HUES64 (cell line): ENCODE measurements at regions not wholly inside any gene's neighbourhood (a gene's known extent, or its start where the extent isn't known, plus 50 kb on each side); places are given as distances from the start of the nearest gene placed in this dataset.
"Not testable (repeated sequence)": the region's sequence is repeated elsewhere in the genome, so short reads cannot be mapped to it uniquely, and the experiment has no call there.

Experiments
- H3K27ac ChIP-seq: 2 replicates; pipeline ENCODE4 v1.7.0; 2013; ENCODE audit warnings: low read depth, low read length, inconsistent platforms
- H3K27me3 ChIP-seq: 2 replicates; pipeline ENCODE4 v1.6.1; 2013; ENCODE audit warnings: mild to moderate bottlenecking, low read length; ENCODE audit not compliant: insufficient read depth
- H3K36me3 ChIP-seq: 2 replicates; pipeline ENCODE4 v1.6.1; 2013; ENCODE audit warnings: mild to moderate bottlenecking, low read length; ENCODE audit not compliant: insufficient read depth
- H3K4me1 ChIP-seq: 2 replicates; pipeline ENCODE4 v1.6.1; 2013; ENCODE audit warnings: mild to moderate bottlenecking, low read length, moderate library complexity; ENCODE audit not compliant: insufficient read depth
- H3K4me3 ChIP-seq: 2 replicates; pipeline ENCODE4 v1.5.1; 2013; ENCODE audit warnings: mild to moderate bottlenecking, low read length, moderate library complexity
- H3K9ac ChIP-seq: 2 replicates; pipeline ENCODE4 v1.6.1; 2013; ENCODE audit warnings: mild to moderate bottlenecking, low read depth, low read length
- H3K9me3 ChIP-seq: 2 replicates; pipeline ENCODE4 v1.6.1; 2013; ENCODE audit warnings: low read depth, low read length; ENCODE audit not compliant: insufficient read depth
- WGBS: fragments of 150-250, 120-280 bp; methylation state at CpG from one replicate; pipeline ENCODE4 v1.1.7; 2013; ENCODE audit warnings: missing lambda C conversion rate; 5-methylcytosine and 5-hydroxymethylcytosine counted together

DNA sequence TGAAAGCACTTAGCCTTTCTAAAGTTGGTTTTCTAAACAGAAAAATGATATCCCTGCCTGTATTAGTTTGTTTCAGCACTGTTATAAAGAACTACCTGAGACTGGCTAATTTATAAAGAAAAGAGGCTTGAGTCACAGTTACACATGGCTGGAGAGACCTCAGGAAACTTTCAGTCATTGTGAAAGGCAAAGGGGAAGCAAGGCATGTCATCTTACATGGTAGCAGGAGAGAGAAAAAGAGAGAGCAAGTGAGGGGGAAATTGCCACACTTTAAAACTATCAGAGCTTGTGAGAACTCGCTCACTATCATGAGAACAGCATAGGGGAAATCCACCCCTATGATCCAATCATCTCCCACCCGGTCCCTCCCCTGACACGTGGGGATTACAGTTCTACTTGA lies 64.9 kb downstream of the FAM170A start:
- H3K4me3 ChIP-seq, result no peak overlapping the region
- H3K27me3 ChIP-seq, result no peaks in the 10 kb centered on the region
- H3K9me3 ChIP-seq, result peaks cover 10% of the 10 kb centered on the region
- no peak overlapping the region for H3K9ac ChIP-seq
- no peaks in the 10 kb centered on the region for H3K36me3 ChIP-seq
- no peaks in the 10 kb centered on the region for H3K4me1 ChIP-seq
- no peak overlapping the region for H3K27ac ChIP-seq
- 74% methylated on average over 3 of the region's 3 CpGs for WGBS

DNA sequence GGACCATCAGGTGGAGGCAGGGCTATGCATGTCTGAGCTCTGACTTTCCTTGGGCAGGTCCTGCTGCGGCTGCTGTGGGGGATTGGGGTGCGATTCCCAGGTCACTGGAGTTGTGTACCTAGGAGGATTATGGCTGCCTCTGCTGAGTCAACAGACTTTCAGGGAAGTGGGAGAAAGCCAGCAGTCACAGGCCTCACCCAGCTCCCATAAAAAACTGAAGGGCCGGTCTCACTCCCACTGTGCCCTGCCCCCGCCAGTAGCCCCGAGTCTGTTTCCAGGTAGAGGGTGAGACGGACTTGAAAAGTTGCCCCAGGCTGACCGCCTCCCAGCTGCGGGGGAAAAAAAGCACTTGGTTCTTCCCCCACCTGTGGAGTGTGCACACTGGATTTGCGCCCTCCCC lies 76.7 kb downstream of the FAM170A start:
- no peaks in the 10 kb centered on the region for H3K36me3 ChIP-seq
- H3K4me3 ChIP-seq, result no peak overlapping the region
- no peaks in the 10 kb centered on the region for H3K27me3 ChIP-seq
- no peak overlapping the region for H3K27ac ChIP-seq
- WGBS, result 88% methylated on average over 9 of the region's 9 CpGs
- no peak overlapping the region for H3K9ac ChIP-seq
- H3K9me3 ChIP-seq, result no peaks in the 10 kb centered on the region
- no peaks in the 10 kb centered on the region for H3K4me1 ChIP-seq

DNA sequence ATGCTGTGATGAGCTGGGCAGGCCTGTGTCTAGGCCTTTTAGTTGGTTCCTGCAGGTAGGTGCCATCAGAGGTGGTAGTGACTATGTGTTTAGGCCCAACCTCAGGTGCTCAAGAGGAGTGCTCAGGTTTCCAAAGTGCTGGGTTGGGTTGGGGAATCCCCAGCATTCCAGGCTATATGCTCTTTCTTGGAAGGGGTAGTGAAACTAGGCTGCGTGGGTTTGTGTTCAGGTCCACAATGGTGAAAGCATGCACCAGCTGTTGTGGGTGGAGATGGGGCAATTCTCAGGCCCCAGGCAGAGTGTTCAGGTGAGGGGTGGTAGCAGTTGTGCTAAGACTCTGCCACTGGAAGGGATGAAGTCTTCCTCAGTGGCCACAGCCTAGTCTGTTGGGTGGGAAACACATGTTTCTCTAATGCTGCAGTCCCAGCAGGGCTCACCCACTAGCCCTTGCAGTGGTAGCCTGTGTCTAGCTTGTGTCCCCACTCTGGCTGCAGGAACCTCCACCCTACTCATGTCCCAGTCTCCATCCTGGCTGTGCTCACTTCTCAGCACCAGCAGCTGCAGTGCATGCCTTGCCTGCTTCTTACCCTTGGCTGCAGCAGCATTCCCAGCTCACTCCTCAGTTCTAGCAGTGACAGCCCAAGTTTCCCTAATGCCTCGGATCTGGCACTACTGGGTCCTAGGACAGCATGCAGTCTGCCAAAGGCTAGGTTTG lies 78.9 kb downstream of the FAM170A start:
- Histone ChIP-seq H3K9ac (no peak overlapping the region), H3K36me3 (no peaks in the 10 kb centered on the region), H3K4me3 (no peak overlapping the region), H3K9me3 (no peaks in the 10 kb centered on the region), H3K27me3 (no peaks in the 10 kb centered on the region), H3K4me1 (no peaks in the 10 kb centered on the region), H3K27ac (no peak overlapping the region)
- 93% methylated on average over 2 of the region's 2 CpGs for WGBS

DNA sequence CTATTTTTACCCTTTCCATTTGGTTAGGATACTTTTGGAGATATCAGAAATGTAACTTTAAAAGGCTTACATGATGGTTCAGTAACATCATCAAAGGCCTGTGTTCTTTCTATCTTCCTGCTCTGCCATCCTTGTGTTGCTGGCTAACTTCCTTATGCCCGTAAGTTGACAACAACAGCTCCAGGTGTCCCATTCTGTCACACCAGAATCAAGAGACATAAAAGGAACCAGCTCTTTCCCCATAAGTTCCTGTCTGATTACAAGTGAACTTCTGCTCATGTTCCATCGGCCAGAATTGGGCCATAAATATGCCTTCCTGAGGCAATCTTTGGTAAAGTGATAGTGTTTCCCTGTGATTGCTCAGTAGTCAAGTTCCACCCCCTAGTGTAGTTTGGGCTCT lies 92.4 kb downstream of the FAM170A start:
- WGBS, result 94% methylated on average over 2 of the region's 2 CpGs

DNA sequence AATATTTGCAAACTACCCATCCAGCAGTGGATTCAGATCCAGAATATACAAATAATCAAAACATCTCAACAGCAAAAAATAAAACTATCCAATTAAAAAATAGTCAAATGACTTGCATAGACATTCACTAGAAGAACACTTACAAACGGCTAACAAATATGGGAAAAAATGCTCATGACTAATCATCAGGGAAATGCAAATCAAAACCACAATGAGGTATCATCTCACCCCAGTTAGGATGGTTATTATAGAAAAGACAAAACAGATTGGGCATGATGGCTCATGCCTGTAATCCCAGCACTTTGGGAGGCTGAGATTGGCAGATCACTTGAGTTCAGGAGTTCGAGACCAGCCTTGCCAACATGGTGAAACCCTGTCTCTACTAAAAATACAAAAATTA lies 95.9 kb downstream of the FAM170A start:
- not testable (repeated sequence) for H3K36me3 ChIP-seq, H3K27ac ChIP-seq, H3K27me3 ChIP-seq, H3K4me3 ChIP-seq, H3K4me1 ChIP-seq, H3K9ac ChIP-seq
- H3K9me3 ChIP-seq, result peaks cover 14% of the 10 kb centered on the region
- WGBS, result 100% methylated on average over 2 of the region's 2 CpGs

More for the DNA sequence above, 92.4 kb downstream of the FAM170A start:
- Histone ChIP-seq H3K4me3 (no peak overlapping the region), H3K27me3 (no peaks in the 10 kb centered on the region), H3K9me3 (peaks cover 8% of the 10 kb centered on the region; the same call in 1 of the 2 replicates), H3K27ac (no peak overlapping the region), H3K9ac (no peak overlapping the region), H3K4me1 (no peaks in the 10 kb centered on the region), H3K36me3 (no peaks in the 10 kb centered on the region)

DNA sequence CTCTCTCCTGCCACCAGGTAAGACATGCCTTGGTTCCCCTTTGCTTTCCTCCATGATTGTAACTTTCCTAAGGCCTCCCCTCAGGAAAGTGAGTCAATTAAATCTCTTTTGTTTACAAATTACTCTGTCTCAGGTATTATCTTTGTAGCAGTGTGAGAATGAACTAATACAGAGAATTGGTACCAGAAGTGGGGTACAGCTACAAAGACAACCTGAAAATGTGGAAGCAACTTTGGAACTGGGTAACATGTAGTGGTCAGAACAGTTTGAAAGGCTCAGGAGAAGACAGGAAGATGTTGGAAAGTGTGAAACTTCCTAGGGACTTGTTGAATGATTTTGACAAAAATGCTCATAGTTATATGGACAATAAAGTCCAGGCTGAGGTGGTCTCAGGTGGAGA lies 97.2 kb downstream of the FAM170A start:
- Histone ChIP-seq H3K4me1 (no peaks in the 10 kb centered on the region), H3K36me3 (no peaks in the 10 kb centered on the region), H3K27me3 (no peaks in the 10 kb centered on the region), H3K9me3 (peaks cover 14% of the 10 kb centered on the region), H3K9ac (no peak overlapping the region), H3K4me3 (no peak overlapping the region), H3K27ac (no peak overlapping the region)

DNA sequence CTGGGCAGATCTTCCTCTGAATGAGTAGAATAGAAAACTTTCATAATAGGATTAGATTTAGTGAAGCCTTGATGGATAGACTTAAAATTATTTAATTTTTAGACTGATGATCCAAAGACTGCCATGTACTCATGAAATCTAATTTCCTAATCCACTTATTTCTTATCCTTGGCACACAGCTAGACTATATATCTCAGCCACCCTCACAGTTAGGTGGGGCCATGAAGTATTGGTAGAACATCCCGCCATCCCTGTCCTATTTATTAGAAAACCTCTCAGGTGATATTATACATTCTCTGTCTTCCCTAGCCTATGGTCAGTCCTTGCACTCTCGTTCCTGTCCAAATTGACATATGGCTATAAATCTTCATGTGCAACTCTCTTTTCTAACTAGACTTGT lies 110.9 kb downstream of the FAM170A start:
- Histone ChIP-seq H3K9me3 (no peaks in the 10 kb centered on the region), H3K9ac (no peak overlapping the region), H3K36me3 (no peaks in the 10 kb centered on the region), H3K27me3 (no peaks in the 10 kb centered on the region), H3K4me1 (peaks cover 5% of the 10 kb centered on the region; the same call in 1 of the 2 replicates), H3K27ac (no peak overlapping the region), H3K4me3 (no peak overlapping the region)
- 88% methylated on average over 2 of the region's 2 CpGs for WGBS

DNA sequence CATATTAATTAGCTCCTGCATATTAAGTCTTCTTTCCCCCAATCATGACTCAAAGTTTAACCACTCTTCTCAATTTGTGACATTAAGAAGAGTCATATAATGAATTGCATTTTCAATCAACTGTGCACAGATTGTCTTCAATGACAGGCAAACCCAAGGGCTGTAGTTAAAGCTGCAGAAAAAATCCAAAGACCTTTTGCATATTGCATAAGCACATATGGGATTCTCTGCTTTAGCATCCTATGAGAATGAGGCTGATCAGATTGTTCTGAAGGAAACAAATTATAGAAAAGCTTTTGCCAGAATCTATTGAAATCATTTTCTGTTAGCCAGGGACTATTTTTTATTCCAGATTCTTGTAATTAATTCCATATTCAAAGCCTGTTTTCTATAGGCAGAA lies 112.3 kb downstream of the FAM170A start:
- H3K9ac ChIP-seq, result no peak overlapping the region
- H3K27ac ChIP-seq, result no peak overlapping the region
- H3K27me3 ChIP-seq, result no peaks in the 10 kb centered on the region
- no peaks in the 10 kb centered on the region for H3K36me3 ChIP-seq
- H3K9me3 ChIP-seq, result no peaks in the 10 kb centered on the region
- no peaks in the 10 kb centered on the region for H3K4me1 ChIP-seq
- H3K4me3 ChIP-seq, result no peak overlapping the region

DNA sequence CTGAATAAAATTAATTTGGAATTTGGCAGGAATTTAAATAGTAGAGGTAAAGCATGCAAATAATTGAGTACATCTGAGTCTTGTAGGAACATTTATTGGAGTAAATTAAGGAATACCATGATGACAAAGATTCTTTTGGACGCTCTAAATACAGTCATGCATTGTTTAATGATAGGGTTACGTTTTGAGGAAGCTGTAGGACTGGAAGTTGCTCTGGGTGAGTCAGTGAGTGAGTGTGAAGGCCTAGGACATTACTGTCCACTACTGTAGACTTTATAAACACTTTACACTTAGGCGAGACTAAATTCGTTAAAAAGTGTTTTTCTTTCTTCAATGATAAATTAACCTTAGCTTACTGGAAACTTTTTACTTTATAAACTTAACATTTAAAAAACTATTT lies 113.0 kb downstream of the FAM170A start:
- Histone ChIP-seq H3K36me3 (no peaks in the 10 kb centered on the region), H3K27ac (no peak overlapping the region), H3K4me1 (no peaks in the 10 kb centered on the region), H3K9ac (no peak overlapping the region), H3K27me3 (no peaks in the 10 kb centered on the region), H3K4me3 (no peak overlapping the region), H3K9me3 (no peaks in the 10 kb centered on the region)
- 94% methylated on average over 4 of the region's 4 CpGs for WGBS

DNA sequence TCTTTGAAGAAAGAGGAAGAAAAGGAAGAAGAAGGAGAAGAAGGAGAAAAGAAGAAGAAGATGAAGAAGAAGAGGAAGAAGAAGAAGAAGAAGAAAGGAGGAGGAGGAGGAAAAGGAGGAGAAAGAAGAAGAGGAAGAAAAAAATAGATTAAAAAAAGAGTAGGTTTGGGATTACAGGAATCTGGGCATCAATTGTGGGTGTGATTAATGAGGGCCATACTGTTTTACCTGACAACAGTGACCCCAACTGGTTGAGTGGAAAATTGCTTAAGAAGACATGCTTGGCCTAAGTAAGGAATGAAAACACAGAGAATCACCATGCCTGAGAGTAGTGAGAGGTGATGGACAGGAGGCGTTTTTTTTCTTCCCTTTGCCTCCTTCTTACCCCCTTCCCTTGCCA lies 114.6 kb downstream of the FAM170A start:
- Histone ChIP-seq H3K4me1 (no peaks in the 10 kb centered on the region), H3K36me3 (no peaks in the 10 kb centered on the region), H3K4me3 (no peak overlapping the region), H3K27ac (no peak overlapping the region), H3K9me3 (no peaks in the 10 kb centered on the region), H3K27me3 (no peaks in the 10 kb centered on the region), H3K9ac (no peak overlapping the region)
- WGBS, result 17% methylated on average over 1 of the region's 1 CpG

DNA sequence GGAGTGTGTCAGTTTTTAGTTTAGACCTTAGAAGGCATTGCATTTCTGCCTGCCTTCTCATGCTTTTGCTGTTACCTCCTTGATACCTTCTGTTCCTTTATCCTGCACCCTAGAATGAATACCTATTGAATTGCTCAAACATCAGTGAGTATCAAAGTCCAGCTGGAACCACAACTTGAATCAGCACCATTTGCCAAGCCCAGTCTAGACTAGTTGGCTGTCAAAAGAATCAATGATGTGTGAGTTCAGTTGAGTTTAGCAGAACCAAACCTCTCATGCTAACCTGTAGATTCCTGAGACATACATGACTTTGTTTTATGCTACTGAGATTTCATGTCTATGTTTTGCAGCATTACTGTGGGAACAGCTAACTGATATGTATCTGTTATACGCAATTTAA lies 116.6 kb downstream of the FAM170A start:
- no peaks in the 10 kb centered on the region for H3K27me3 ChIP-seq
- H3K9ac ChIP-seq, result no peak overlapping the region
- no peak overlapping the region for H3K27ac ChIP-seq
- no peaks in the 10 kb centered on the region for H3K4me1 ChIP-seq
- no peak overlapping the region for H3K4me3 ChIP-seq
- WGBS, result 98% methylated on average over 1 of the region's 1 CpG
- no peaks in the 10 kb centered on the region for H3K9me3 ChIP-seq
- H3K36me3 ChIP-seq, result no peaks in the 10 kb centered on the region

DNA sequence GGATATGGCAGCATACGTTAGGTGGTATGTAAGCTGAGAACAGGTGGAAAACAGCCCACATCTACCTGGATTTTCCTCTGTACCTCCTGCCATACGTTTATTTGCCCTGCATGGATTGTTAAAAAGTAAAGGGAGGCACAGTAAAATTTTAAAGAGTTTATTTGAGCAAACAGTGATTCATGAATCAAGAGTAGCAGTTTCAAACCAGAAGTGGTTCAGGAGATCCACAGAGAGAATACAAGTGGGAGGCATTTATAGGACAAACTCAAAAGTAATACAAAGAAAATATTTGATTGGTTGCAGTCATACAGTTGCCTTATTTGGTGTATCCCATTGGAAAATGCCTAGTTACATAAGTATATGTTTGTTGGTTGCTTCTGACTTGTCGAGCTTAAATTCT lies 117.6 kb downstream of the FAM170A start:
- Histone ChIP-seq H3K4me1 (no peaks in the 10 kb centered on the region), H3K9ac (no peak overlapping the region), H3K27ac (no peak overlapping the region), H3K36me3 (no peaks in the 10 kb centered on the region), H3K9me3 (no peaks in the 10 kb centered on the region), H3K27me3 (no peaks in the 10 kb centered on the region), H3K4me3 (no peak overlapping the region)
- WGBS, result 89% methylated on average over 3 of the region's 3 CpGs
